H1 (cell line): ENCODE measurements at regions not wholly inside any gene's neighbourhood (a gene's known extent, or its start where the extent isn't known, plus 50 kb on each side); places are given as distances from the start of the nearest gene placed in this dataset.

ENCODE experiments used
- CTCF ChIA-PET: fragments of 300-600 bp; sonication (Branson Sonifier 250); formaldehyde crosslinking; loops from one replicate; lab custom pipeline; 2021; ENCODE audit not compliant: partially characterized antibody; lab: Charles Lee
- POLR2A ChIA-PET: fragments of 300-600 bp; sonication (Branson Sonifier 250); formaldehyde crosslinking; loops from one replicate; lab custom pipeline; 2021; ENCODE audit warnings: inconsistent platforms; ENCODE audit not compliant: partially characterized antibody; lab: Charles Lee
- DNase-seq, 2 experiments: peaks; one replicate each; pipeline versions ENCODE4 v3.0.0 to v3.0.0-alpha.2; 2010 to 2022; ENCODE audit warnings: low spot score in 2 of 2, low read depth in 1 of 2, mixed read lengths in 1 of 2
- FAIRE-seq: peaks from 2 replicates; lab custom pipeline; 2011; peaks lifted over from hg19 to GRCh38; lab: Jason Lieb, UNC
- H2AFZ ChIP-seq: 2 replicates; pipeline ENCODE4 v1.8.1; 2012; ENCODE audit warnings: low read length, inconsistent platforms
- H2AK5ac ChIP-seq: 2 replicates; pipeline ENCODE4 v1.6.1; 2013; ENCODE audit warnings: low read depth, low read length
- H2BK120ac ChIP-seq: replicated peaks from 2 replicates; pipeline ENCODE3; 2013; ENCODE audit warnings: low read depth, low read length, inconsistent platforms
- H2BK12ac ChIP-seq: 2 replicates; pipeline ENCODE4 v1.6.1; 2013; ENCODE audit warnings: low read depth, low read length
- H2BK15ac ChIP-seq: 2 replicates; pipeline ENCODE4 v1.6.1; 2013; ENCODE audit warnings: low read length
- H2BK20ac ChIP-seq: 2 replicates; pipeline ENCODE4 v1.6.1; 2013; ENCODE audit warnings: low read length
- H2BK5ac ChIP-seq: 2 replicates; pipeline ENCODE4 v1.6.1; 2013; ENCODE audit warnings: low read depth, low read length
- H3K14ac ChIP-seq: 2 replicates; pipeline ENCODE4 v1.6.1; 2013; ENCODE audit warnings: inconsistent platforms; ENCODE audit not compliant: insufficient read length
- H3K18ac ChIP-seq: 2 replicates; pipeline ENCODE4 v1.6.1; 2013; ENCODE audit warnings: low read length; ENCODE audit errors: extremely low read depth
- H3K23ac ChIP-seq: 2 replicates; pipeline ENCODE4 v1.6.1; 2013; ENCODE audit warnings: inconsistent platforms; ENCODE audit not compliant: insufficient read length
- H3K23me2 ChIP-seq: 2 replicates; pipeline ENCODE4 v1.6.1; 2013; ENCODE audit warnings: low read depth, low read length
- H3K27ac ChIP-seq: 2 replicates; pipeline ENCODE4 v1.6.1; 2011; ENCODE audit warnings: low read depth, low read length, inconsistent platforms
- H3K27me3 ChIP-seq, 4 experiments: replicated peaks in 1 of 4; 1 replicate in 1 of 4; 2 replicates in 3 of 4; pipeline versions ENCODE4 v1.6.1 to v1.8.1; 2011 to 2013; ENCODE audit warnings: low read length in 3 of 4, mild to moderate bottlenecking in 3 of 4, inconsistent platforms in 2 of 4, mixed read lengths in 2 of 4, moderate library complexity in 1 of 4; ENCODE audit not compliant: control insufficient read depth in 3 of 4, insufficient read depth in 3 of 4; ENCODE audit errors: extremely low read depth in 1 of 4
- H3K36me3 ChIP-seq, 4 experiments: 2 replicates each; pipeline versions ENCODE4 v1.6.1 to v1.8.1; 2011 to 2013; ENCODE audit warnings: mild to moderate bottlenecking in 4 of 4, low read length in 3 of 4, moderate library complexity in 2 of 4, control low read depth in 1 of 4, inconsistent platforms in 1 of 4; ENCODE audit not compliant: insufficient read depth in 4 of 4, control insufficient read depth in 2 of 4
- H3K4ac ChIP-seq: replicated peaks from 2 replicates; pipeline ENCODE3; 2013; ENCODE audit warnings: low read length, low read depth, mixed read lengths, inconsistent platforms; ENCODE audit not compliant: insufficient read length
- H3K4me1 ChIP-seq, 4 experiments: replicated peaks in 1 of 4; 1 replicate in 1 of 4; 2 replicates in 3 of 4; pipeline versions ENCODE4 v1.6.1 to v1.8.1; 2011 to 2013; ENCODE audit warnings: low read length in 3 of 4, inconsistent platforms in 2 of 4, mixed read lengths in 1 of 4; ENCODE audit not compliant: insufficient read depth in 4 of 4, control insufficient read depth in 3 of 4
- H3K4me2 ChIP-seq, 2 experiments: 2 replicates each; pipeline versions ENCODE4 v1.6.1 to v1.8.1; 2011 to 2013; ENCODE audit warnings: low read depth in 2 of 2, low read length in 2 of 2, control low read depth in 1 of 2, inconsistent platforms in 1 of 2, mild to moderate bottlenecking in 1 of 2; ENCODE audit not compliant: insufficient read depth in 1 of 2
- H3K4me3 ChIP-seq, 4 experiments: fragments of 200-600, 300-600 bp in 1 of 4; sonication (generic), shearing (Covaris generic), sonication (Bioruptor Twin) in 1 of 4; 2 replicates each; pipeline versions ENCODE4 v1.5.1 to v1.8.1; 2011 to 2016; ENCODE audit warnings: low read length in 4 of 4, low read depth in 3 of 4, control low read depth in 2 of 4, inconsistent platforms in 2 of 4, mild to moderate bottlenecking in 2 of 4, mixed read lengths in 1 of 4, moderate library complexity in 1 of 4; ENCODE audit not compliant: insufficient read depth in 2 of 4; ENCODE audit errors: extremely low read depth in 1 of 4
- H3K56ac ChIP-seq: replicated peaks from 2 replicates; pipeline ENCODE3; 2013; ENCODE audit warnings: low read depth, mild to moderate bottlenecking, mixed read lengths, low read length, inconsistent platforms; ENCODE audit not compliant: insufficient read length
- H3K79me1 ChIP-seq: 2 replicates; pipeline ENCODE4 v1.6.1; 2013; ENCODE audit warnings: low read depth, low read length, control low read depth
- H3K79me2 ChIP-seq, 2 experiments: 2 replicates each; pipeline versions ENCODE4 v1.6.1 to v1.8.1; 2012 to 2013; ENCODE audit warnings: low read length in 2 of 2, mild to moderate bottlenecking in 2 of 2, inconsistent platforms in 1 of 2; ENCODE audit not compliant: insufficient read depth in 2 of 2, control insufficient read depth in 1 of 2
- H3K9ac ChIP-seq, 4 experiments: replicated peaks in 1 of 4; 1 replicate in 1 of 4; 2 replicates in 3 of 4; pipeline versions ENCODE4 v1.6.1 to v1.8.1; 2011 to 2013; ENCODE audit warnings: low read depth in 3 of 4, low read length in 3 of 4, control low read depth in 2 of 4, mild to moderate bottlenecking in 2 of 4, moderate library complexity in 2 of 4, inconsistent platforms in 1 of 4; ENCODE audit errors: extremely low read depth in 1 of 4
- H3K9me3 ChIP-seq, 2 experiments: 2 replicates each; pipeline versions ENCODE4 v1.6.1 to v1.8.1; 2012 to 2013; ENCODE audit warnings: mild to moderate bottlenecking in 2 of 2, moderate library complexity in 2 of 2, control low read depth in 1 of 2, inconsistent platforms in 1 of 2, low read depth in 1 of 2, low read length in 1 of 2, mixed read lengths in 1 of 2; ENCODE audit not compliant: insufficient read depth in 2 of 2
- H4K20me1 ChIP-seq, 2 experiments: replicated peaks in 1 of 2; 2 replicates each; pipeline versions ENCODE3 to v1.8.1; 2011 to 2013; ENCODE audit warnings: inconsistent platforms in 2 of 2, low read length in 2 of 2, mild to moderate bottlenecking in 1 of 2; ENCODE audit not compliant: insufficient read depth in 2 of 2, control insufficient read depth in 1 of 2
- H4K5ac ChIP-seq: 2 replicates; pipeline ENCODE4 v1.6.1; 2013; ENCODE audit warnings: low read length, low read depth, mixed read lengths, inconsistent platforms; ENCODE audit not compliant: insufficient read length
- H4K8ac ChIP-seq: 2 replicates; pipeline ENCODE4 v1.8.0; 2013; ENCODE audit warnings: mild to moderate bottlenecking, moderate library complexity, low read length, inconsistent platforms; ENCODE audit not compliant: insufficient read depth; ENCODE audit errors: extremely low read depth
- H4K91ac ChIP-seq: replicated peaks from 2 replicates; pipeline ENCODE3; 2013; ENCODE audit warnings: low read length, mixed read lengths, inconsistent platforms; ENCODE audit not compliant: insufficient read length
- EP300 ChIP-seq, 2 experiments: IDR thresholded peaks; 1 replicate in 1 of 2; 2 replicates in 1 of 2; pipeline ENCODE4 v1.6.1; 2011 to 2012; ENCODE audit warnings: low read depth in 2 of 2, low read length in 2 of 2, mild to moderate bottlenecking in 2 of 2, borderline replicate concordance in 1 of 2, inconsistent platforms in 1 of 2, moderate library complexity in 1 of 2
- EZH2 ChIP-seq: fragments of 200-600 bp; sonication (generic); IDR thresholded peaks from 2 replicates; pipeline ENCODE4 v1.7.1; 2012; ENCODE audit warnings: low read depth, mild to moderate bottlenecking, moderate library complexity, low read length, inconsistent platforms; ENCODE audit not compliant: severe bottlenecking
- GTF2F1 ChIP-seq: IDR thresholded peaks from 2 replicates; pipeline ENCODE4 v1.6.1; 2012; ENCODE audit warnings: low read depth, low read length, improper control_type of control experiment, borderline replicate concordance
- NANOG ChIP-seq: IDR thresholded peaks from 2 replicates; pipeline ENCODE4 v1.6.1; 2011; ENCODE audit warnings: low read length, low read depth, mild to moderate bottlenecking, inconsistent platforms; ENCODE audit not compliant: insufficient read depth, poor library complexity, severe bottlenecking
- NRF1 ChIP-seq: IDR thresholded peaks from 2 replicates; pipeline ENCODE4 v1.6.1; 2011; ENCODE audit warnings: mild to moderate bottlenecking, low read depth, low read length, improper control_type of control experiment
- PHF8 ChIP-seq: fragments of 200-600 bp; sonication (generic); conservative IDR thresholded peaks from 2 replicates; pipeline ENCODE4 v1.7.1; 2012; ENCODE audit warnings: low read depth, mild to moderate bottlenecking, inconsistent platforms, low read length, moderate library complexity
- POLR2A ChIP-seq, 2 experiments: IDR thresholded peaks; 1 replicate in 1 of 2; 2 replicates in 1 of 2; pipeline ENCODE4 v1.6.1; 2011; ENCODE audit warnings: low read depth in 2 of 2, low read length in 2 of 2, mild to moderate bottlenecking in 2 of 2; ENCODE audit errors: control extremely low read depth in 1 of 2
- RBBP5 ChIP-seq: IDR thresholded peaks from 2 replicates; pipeline ENCODE4 v1.7.1; 2012; ENCODE audit warnings: low read depth, mild to moderate bottlenecking, inconsistent platforms, low read length, moderate library complexity, borderline replicate concordance
- SRF ChIP-seq: IDR thresholded peaks from 2 replicates; pipeline ENCODE4 v1.6.1; 2011; ENCODE audit warnings: mild to moderate bottlenecking, low read depth, low read length, moderate library complexity
- TAF7 ChIP-seq: optimal IDR thresholded peaks from 2 replicates; pipeline ENCODE3; 2011; ENCODE audit warnings: low read depth, mild to moderate bottlenecking, inconsistent platforms, low read length, moderate library complexity, borderline replicate concordance
- WGBS, 2 experiments: shearing (Covaris generic) in 1 of 2; methylation state at CpG; one replicate each; pipeline versions ENCODE4 v1.1.6 to v1.1.7; 2013 to 2015; ENCODE audit warnings: low lambda C conversion rate in 2 of 2, mixed read lengths in 2 of 2, inconsistent platforms in 1 of 2, low coverage in 1 of 2, missing lambda C conversion rate in 1 of 2; ENCODE audit not compliant: insufficient replicate concordance in 2 of 2, insufficient coverage in 1 of 2, insufficient read length in 1 of 2; ENCODE audit errors: extremely low coverage in 1 of 2, missing lambda C conversion rate in 1 of 2; 5-methylcytosine and 5-hydroxymethylcytosine counted together
- TF ChIP-seq, protein P1 (sequence below): IDR thresholded peaks from 2 replicates; pipeline ENCODE4 v1.6.1; 2011; ENCODE audit warnings: low read depth, mild to moderate bottlenecking, low read length; ENCODE audit not compliant: insufficient read depth

DNA sequence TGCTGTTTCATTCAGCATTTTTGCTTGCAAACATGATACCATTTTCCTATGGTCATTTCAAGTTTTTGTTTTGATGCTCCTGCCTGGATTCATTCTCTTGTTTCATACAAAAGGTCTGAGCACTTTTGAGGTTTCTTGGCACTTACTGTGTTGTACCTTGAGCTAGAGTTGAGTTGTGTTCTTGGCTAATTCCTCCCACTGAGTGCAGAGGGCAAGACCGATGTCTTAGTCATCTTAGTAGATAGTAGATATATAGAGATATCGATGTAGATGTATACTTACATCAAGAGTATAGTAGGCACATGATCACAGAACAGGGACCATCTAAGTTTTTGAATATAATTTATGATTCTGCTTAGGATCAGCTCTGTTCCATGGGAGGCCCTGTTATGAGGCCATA lies 366.6 kb downstream of the OSTF1 start:
- H3K4me1 ChIP-seq = peaks cover 0 to 13% (median 5%) of the 10 kb centered on the region in 4 experiments; a peak in 3 of 7 replicates
- H3K23ac ChIP-seq = no peak overlapping the region
- WGBS, 2 experiments = 100% methylated on average over 2 of the region's 2 CpGs; no CpG with 5 or more reads in 1 of the 2 experiments
- H3K36me3 ChIP-seq = no peaks in the 10 kb centered on the region
- no peak overlapping the region for H2AFZ ChIP-seq
- peak overlapping the region; percentile 81 for H2BK120ac ChIP-seq
- H2BK5ac ChIP-seq = peak overlapping the region; percentile 53; the same call in 1 of the 2 replicates
- no peak overlapping the region for H4K8ac ChIP-seq
- H3K27ac ChIP-seq = no peak overlapping the region
- H4K5ac ChIP-seq = no peak overlapping the region
- no peak overlapping the region for H3K4me2 ChIP-seq
- H4K20me1 ChIP-seq = no peaks in the 10 kb centered on the region
- no peak overlapping the region for H2AK5ac ChIP-seq
- H3K27me3 ChIP-seq = peaks cover 0 to 3% (median 0%) of the 10 kb centered on the region in 4 experiments; a peak in 2 of 7 replicates
- no peak overlapping the region for H3K9ac ChIP-seq
- ChIA-PET POLR2A (no interaction called here), CTCF (no interaction called here)
- no peaks in the 10 kb centered on the region for H3K23me2 ChIP-seq
- no peaks in the 10 kb centered on the region for H3K9me3 ChIP-seq
- no peak overlapping the region; the same call in 1 of the 2 replicates for H2BK15ac ChIP-seq
- peak overlapping the region; percentile 96; the same call in 1 of the 2 replicates for H2BK20ac ChIP-seq
- H3K14ac ChIP-seq = no peak overlapping the region
- no peaks in the 10 kb centered on the region for H3K79me2 ChIP-seq
- no peak overlapping the region for H3K4me3 ChIP-seq
- no peak overlapping the region for H3K56ac ChIP-seq
- H3K18ac ChIP-seq = no peak overlapping the region
- no peak for DNase-seq
- H2BK12ac ChIP-seq = peak overlapping the region; percentile 18; the same call in 1 of the 2 replicates
- no peak overlapping the region for H3K4ac ChIP-seq
- H3K79me1 ChIP-seq = no peaks in the 10 kb centered on the region
- FAIRE-seq = no peak
- peak overlapping the region; percentile 46 for H4K91ac ChIP-seq
- TF ChIP-seq, protein P1, sequence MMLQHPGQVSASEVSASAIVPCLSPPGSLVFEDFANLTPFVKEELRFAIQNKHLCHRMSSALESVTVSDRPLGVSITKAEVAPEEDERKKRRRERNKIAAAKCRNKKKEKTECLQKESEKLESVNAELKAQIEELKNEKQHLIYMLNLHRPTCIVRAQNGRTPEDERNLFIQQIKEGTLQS = no peak
- TF ChIP-seq GTF2F1 (no peak), NRF1 (no peak), TAF7 (no peak), POLR2A (IDR thresholded peaks at IDR 0.05; ENCODE audit: control extremely low read depth in 1 of 2, low read depth in 2 of 2, low read length in 2 of 2) (no peak), EP300 (IDR thresholded peaks at IDR 0.05; ENCODE audit: borderline replicate concordance in 1 of 2, low read depth in 2 of 2, low read length in 2 of 2) (no peak), NANOG (no peak), EZH2 (no peak), PHF8 (no peak), SRF (no peak), RBBP5 (no peak)
